HCT116 (cell line): ENCODE measurements at regions not wholly inside any gene's neighbourhood (a gene's known extent, or its start where the extent isn't known, plus 50 kb on each side); places are given as distances from the start of the nearest gene placed in this dataset.

Source experiments
- ATAC-seq: fragments of 200-7000 bp; cut with Tn5 transposase; 2 replicates; pipeline ENCODE4 v1.9.1; 2020; ENCODE audit warnings: mild to moderate bottlenecking, moderate library complexity
- BruUV-seq: library from RNA; stranded (reverse); fragments of 400-500 nt; replicated peaks from 2 replicates; lab custom pipeline; 2021; lab: Mats Ljungman, UMichigan
- CTCF ChIA-PET: fragments of 300-600 bp; sonication (Branson Sonifier 250); formaldehyde crosslinking; loops from one replicate; lab custom pipeline; 2021; ENCODE audit warnings: antibody characterized with exemption; lab: Charles Lee
- POLR2A ChIA-PET: fragments of 300-600, 350-600 bp; sonication (Branson Sonifier 250); formaldehyde crosslinking; loops from one replicate; lab custom pipeline; 2021; ENCODE audit warnings: antibody characterized with exemption; lab: Charles Lee
- RAD21 ChIA-PET, 2 experiments: fragments of 300-600 bp; sonication (Branson Sonifier 250); formaldehyde crosslinking; loops; one replicate each; lab custom pipeline; 2023; ENCODE audit warnings: low total read pairs in 2 of 2; ENCODE audit not compliant: uncharacterized antibody in 2 of 2, unreplicated experiment in 2 of 2, low non-redundant PET in 1 of 2; lab: Charles Lee
- DNase-seq: peaks from one replicate; pipeline ENCODE4 v3.0.0-alpha.2; 2010; ENCODE audit warnings: low read depth, low spot score
- H2AFZ ChIP-seq: fragments of 200-600 bp; shearing (Covaris generic), sonication (generic); 2 replicates; pipeline ENCODE4 v1.6.1; 2017; ENCODE audit warnings: low read depth, mixed run types, mixed read lengths, antibody characterized with exemption, low read length; ENCODE audit not compliant: poor library complexity, severe bottlenecking
- H3K27ac ChIP-seq: 2 replicates; pipeline ENCODE4 v1.5.1; 2012; ENCODE audit warnings: low read depth, low read length
- H3K27me3 ChIP-seq: fragments of 200-600 bp; sonication (generic); 2 replicates; pipeline ENCODE4 v1.6.1; 2016; ENCODE audit warnings: mixed run types, low read length, mixed read lengths; ENCODE audit not compliant: insufficient read depth
- H3K36me3 ChIP-seq, 2 experiments: fragments of 200-500 bp in 1 of 2; fragments of 200-600 bp in 1 of 2; sonication (Bioruptor generic) in 1 of 2; sonication (generic) in 1 of 2; 2 replicates each; pipeline versions ENCODE4 v1.5.1 to v1.6.1; 2014 to 2016; ENCODE audit warnings: low read length in 2 of 2, inconsistent platforms in 1 of 2, mixed read lengths in 1 of 2, mixed run types in 1 of 2; ENCODE audit not compliant: insufficient read depth in 2 of 2, control insufficient read depth in 1 of 2
- H3K4me1 ChIP-seq, 2 experiments: fragments of 200-600 bp in 1 of 2; sonication (generic) in 1 of 2; 2 replicates each; pipeline versions ENCODE4 v1.5.1 to v1.6.1; 2012 to 2017; ENCODE audit warnings: low read length in 2 of 2, inconsistent platforms in 1 of 2, mild to moderate bottlenecking in 1 of 2, mixed read lengths in 1 of 2, mixed run types in 1 of 2, moderate library complexity in 1 of 2; ENCODE audit not compliant: insufficient read depth in 2 of 2, control insufficient read depth in 1 of 2
- H3K4me2 ChIP-seq: fragments of 200-600 bp; sonication (generic); 2 replicates; pipeline ENCODE4 v1.6.1; 2017; ENCODE audit warnings: mixed run types, low read length, mixed read lengths
- H3K4me3 ChIP-seq, 2 experiments: fragments of 200-600 bp in 1 of 2; sonication (generic) in 1 of 2; replicated peaks in 1 of 2; 2 replicates each; pipeline ENCODE4 v1.5.1; 2011 to 2016; ENCODE audit warnings: low read length in 2 of 2, control low read depth in 1 of 2, low read depth in 1 of 2, mild to moderate bottlenecking in 1 of 2, mixed read lengths in 1 of 2, mixed run types in 1 of 2
- H3K79me2 ChIP-seq: fragments of 200-600 bp; sonication (generic); 2 replicates; pipeline ENCODE4 v1.6.1; 2017; ENCODE audit warnings: mild to moderate bottlenecking, mixed run types, low read length, moderate library complexity, mixed read lengths; ENCODE audit not compliant: insufficient read depth
- H3K9ac ChIP-seq: fragments of 200-600 bp; sonication (generic); 2 replicates; pipeline ENCODE4 v1.6.1; 2016; ENCODE audit warnings: low read length, mixed read lengths
- H3K9me2 ChIP-seq: fragments of 200-600 bp; sonication (generic), shearing (Covaris generic); 2 replicates; pipeline ENCODE4 v1.6.1; 2017; ENCODE audit warnings: mixed run types, mild to moderate bottlenecking, moderate library complexity; ENCODE audit not compliant: insufficient read depth
- H3K9me3 ChIP-seq, 2 experiments: fragments of 200-500 bp in 1 of 2; fragments of 200-600 bp in 1 of 2; sonication (Bioruptor generic) in 1 of 2; sonication (generic) in 1 of 2; 2 replicates each; pipeline ENCODE4 v1.6.1; 2014 to 2017; ENCODE audit warnings: low read length in 2 of 2, mixed read lengths in 2 of 2, inconsistent platforms in 1 of 2, low read depth in 1 of 2, mild to moderate bottlenecking in 1 of 2, mixed run types in 1 of 2, moderate library complexity in 1 of 2; ENCODE audit not compliant: control insufficient read depth in 1 of 2, insufficient read depth in 1 of 2
- H4K20me1 ChIP-seq: fragments of 200-600 bp; sonication (generic), shearing (Covaris generic); 2 replicates; pipeline ENCODE4 v1.6.1; 2017; ENCODE audit warnings: mixed run types, mild to moderate bottlenecking, moderate library complexity; ENCODE audit not compliant: insufficient read depth
- CBX3 ChIP-seq: IDR thresholded peaks from 2 replicates; pipeline ENCODE4 v1.6.1; 2012; ENCODE audit warnings: low read depth
- CEBPB ChIP-seq: IDR thresholded peaks from 2 replicates; pipeline ENCODE4 v1.6.1; 2012; ENCODE audit warnings: low read depth
- EGR1 ChIP-seq: IDR thresholded peaks from 2 replicates; pipeline ENCODE4 v1.6.1; 2012; ENCODE audit warnings: low read depth
- EZH2phosphoT487 ChIP-seq: fragments of 200-600 bp; IDR thresholded peaks from 2 replicates; pipeline ENCODE4 v1.6.1; 2018; ENCODE audit warnings: antibody characterized with exemption, borderline replicate concordance
- FOSL1 ChIP-seq: IDR thresholded peaks from 2 replicates; pipeline ENCODE4 v1.6.1; 2012; ENCODE audit warnings: low read depth
- JUND ChIP-seq: IDR thresholded peaks from 2 replicates; pipeline ENCODE4 v1.6.1; 2012
- POLR2AphosphoS5 ChIP-seq: IDR thresholded peaks from 2 replicates; pipeline ENCODE4 v1.6.1; 2011; ENCODE audit warnings: mild to moderate bottlenecking, low read depth, low read length, moderate library complexity
- SIN3A ChIP-seq: IDR thresholded peaks from 2 replicates; pipeline ENCODE4 v1.6.1; 2012; ENCODE audit warnings: low read depth
- SP1 ChIP-seq: IDR thresholded peaks from 2 replicates; pipeline ENCODE4 v1.6.1; 2012; ENCODE audit warnings: low read depth
- TCF7L2 ChIP-seq: IDR thresholded peaks from 2 replicates; pipeline ENCODE4 v1.7.0; 2011; ENCODE audit warnings: borderline replicate concordance, inconsistent platforms; ENCODE audit not compliant: insufficient read depth, insufficient read length; ENCODE audit errors: extremely low read depth
- intact Hi-C: fragments of 100-400 bp; cut with micrococcal nuclease; formaldehyde crosslinking; loops from 2 replicates; pipeline ENCODE4 v1.10.0; 2022
- TF ChIP-seq, protein P1 (sequence below): IDR thresholded peaks from 2 replicates; pipeline ENCODE4 v1.6.1; 2012
- TF ChIP-seq, protein P2 (sequence below): IDR thresholded peaks from 2 replicates; pipeline ENCODE4 v1.6.1; 2012

DNA sequence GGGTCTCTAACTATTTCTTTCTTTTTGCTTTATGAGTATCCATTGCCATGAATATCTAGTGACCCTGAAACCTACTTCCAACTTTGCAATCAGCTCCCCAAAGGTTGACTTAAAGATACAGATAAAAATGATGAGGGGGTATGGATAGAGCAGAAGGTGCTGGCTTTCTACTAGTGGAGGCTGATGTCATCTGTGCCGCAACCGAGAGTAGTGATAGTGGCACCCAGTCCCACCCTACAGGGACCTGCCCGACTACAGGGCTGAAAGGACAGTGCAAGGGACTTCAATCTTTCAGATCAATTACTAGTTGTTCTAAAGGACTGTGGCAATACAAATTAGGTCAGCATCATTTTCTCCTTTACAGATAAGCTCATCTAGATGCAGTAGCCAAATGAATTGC lies 806.0 kb downstream of the VRK1 start:
- Histone ChIP-seq H3K4me3 (no peak overlapping the region), H3K27ac (no peak overlapping the region), H4K20me1 (no peaks in the 10 kb centered on the region), H3K9me2 (no peaks in the 10 kb centered on the region), H3K79me2 (no peaks in the 10 kb centered on the region), H3K9ac (no peak overlapping the region), H3K9me3 (no peaks in the 10 kb centered on the region), H3K4me1 (no peaks in the 10 kb centered on the region), H2AFZ (no peak overlapping the region), H3K27me3 (no peaks in the 10 kb centered on the region; the same call in 1 of the 2 replicates), H3K36me3 (no peaks in the 10 kb centered on the region), H3K4me2 (no peak overlapping the region)
- POLR2A ChIA-PET, result no interaction called here
- BruUV-seq, result no TSS peak
- CTCF ChIA-PET, result no interaction called here
- DNase-seq (no peak), ATAC-seq (no peak)
- RAD21 ChIA-PET, result no interaction called here
- TF ChIP-seq, protein P1, sequence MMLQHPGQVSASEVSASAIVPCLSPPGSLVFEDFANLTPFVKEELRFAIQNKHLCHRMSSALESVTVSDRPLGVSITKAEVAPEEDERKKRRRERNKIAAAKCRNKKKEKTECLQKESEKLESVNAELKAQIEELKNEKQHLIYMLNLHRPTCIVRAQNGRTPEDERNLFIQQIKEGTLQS, result no peak
- TF ChIP-seq EZH2phosphoT487, result no peak
- no peak for TF ChIP-seq POLR2AphosphoS5
- TF ChIP-seq EGR1, result no peak
- no peak for TF ChIP-seq FOSL1
- TF ChIP-seq SP1, result no peak
- no peak for TF ChIP-seq CBX3
- TF ChIP-seq, protein P2, sequence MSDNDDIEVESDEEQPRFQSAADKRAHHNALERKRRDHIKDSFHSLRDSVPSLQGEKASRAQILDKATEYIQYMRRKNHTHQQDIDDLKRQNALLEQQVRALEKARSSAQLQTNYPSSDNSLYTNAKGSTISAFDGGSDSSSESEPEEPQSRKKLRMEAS, result no peak
- no peak for TF ChIP-seq SIN3A
- no peak for TF ChIP-seq CEBPB
- TF ChIP-seq JUND, result no peak
- intact Hi-C loops, result no loop called here

DNA sequence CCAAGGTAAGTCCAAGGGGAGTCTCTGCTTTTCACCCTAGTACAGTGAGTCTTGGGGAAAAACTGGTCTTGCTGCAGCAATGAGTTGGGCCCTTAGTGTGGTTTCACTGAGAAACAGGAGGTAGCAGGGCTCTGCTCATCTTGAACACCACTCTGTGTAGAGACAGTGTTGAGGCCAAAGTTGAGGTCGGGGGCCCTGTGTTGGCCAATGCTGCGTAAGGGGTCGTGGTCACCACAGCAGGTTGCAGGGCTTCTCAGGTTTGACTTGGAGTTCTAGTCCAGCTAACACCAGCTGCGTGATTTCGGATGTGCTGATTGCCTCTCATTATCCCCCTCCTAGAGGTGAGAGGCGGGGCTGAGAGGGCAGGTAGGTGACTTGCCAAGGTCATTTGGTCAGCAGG lies 807.5 kb downstream of the VRK1 start:
- Histone ChIP-seq H4K20me1 (no peaks in the 10 kb centered on the region), H3K9ac (no peak overlapping the region), H3K4me1 (no peaks in the 10 kb centered on the region), H3K27me3 (peaks cover 5% of the 10 kb centered on the region; the same call in 1 of the 2 replicates), H3K4me2 (no peak overlapping the region), H3K9me2 (no peaks in the 10 kb centered on the region), H3K9me3 (no peaks in the 10 kb centered on the region)
- no peak for DNase-seq
- no TSS peak for BruUV-seq
- intact Hi-C loops, result no loop called here
- ChIA-PET POLR2A (no interaction called here), RAD21 (no interaction called here)
- no peak for ATAC-seq
- TF ChIP-seq SP1 (no peak), TCF7L2 (no peak), EGR1 (no peak)
- TF ChIP-seq, all 23 proteins: peak for 0
- Histone ChIP-seq H3K27ac (no peak overlapping the region), H2AFZ (no peak overlapping the region), H3K79me2 (no peaks in the 10 kb centered on the region), H3K36me3 (no peaks in the 10 kb centered on the region), H3K4me3 (no peak overlapping the region)
- CTCF ChIA-PET, result no interaction called here
